HepG2 (cell line): ENCODE measurements at regions not wholly inside any gene's neighbourhood (a gene's known extent, or its start where the extent isn't known, plus 50 kb on each side); places are given as distances from the start of the nearest gene placed in this dataset.

Source experiments
- ATAC-seq: fragments of 200-7000 bp; cut with Tn5 transposase; 3 replicates; pipeline ENCODE4 v1.9.1; 2020; ENCODE audit warnings: mild to moderate bottlenecking, moderate library complexity
- BruUV-seq: library from RNA; stranded (reverse); fragments of 400-500 nt; replicated peaks from 2 replicates; lab custom pipeline; 2021; lab: Mats Ljungman, UMichigan
- CTCF ChIA-PET: fragments of 300-600 bp; formaldehyde crosslinking; extraction: SDS; loops from one replicate; lab custom pipeline; 2021; ENCODE audit warnings: low total read pairs, inconsistent platforms, low intra/inter-chr PET ratio; lab: Yijun Ruan, JAX
- POLR2A ChIA-PET: fragments of 350-600 bp; sonication (Branson Sonifier 250); formaldehyde crosslinking; loops from one replicate; lab custom pipeline; 2020; ENCODE audit warnings: antibody characterized with exemption, inconsistent platforms; lab: Yijun Ruan, JAX
- DNase-seq: peaks from one replicate; pipeline ENCODE4 v3.0.0-alpha.2; 2015; ENCODE audit warnings: low spot score
- FAIRE-seq: peaks from 3 replicates; lab custom pipeline; 2011; peaks lifted over from hg19 to GRCh38; lab: Jason Lieb, UNC
- H2AFZ ChIP-seq: one replicate; pipeline ENCODE4 v1.6.1; 2011; ENCODE audit warnings: low read length, inconsistent platforms
- H3K27ac ChIP-seq: fragments of 300-600 bp; 3 replicates; pipeline ENCODE4 v1.8.0; 2011; ENCODE audit warnings: mixed run types, mild to moderate bottlenecking, mixed read lengths, low read length, inconsistent platforms; ENCODE audit not compliant: insufficient read depth; ENCODE audit errors: extremely low read length
- H3K27me3 ChIP-seq, 2 experiments: fragments of 200-600 bp in 1 of 2; 2 replicates in 1 of 2; 3 replicates in 1 of 2; pipeline versions ENCODE4 v1.6.0 to v1.8.0; 2011; ENCODE audit warnings: low read length in 2 of 2, mild to moderate bottlenecking in 2 of 2, moderate library complexity in 2 of 2, inconsistent platforms in 1 of 2; ENCODE audit not compliant: insufficient read depth in 2 of 2, control insufficient read depth in 1 of 2
- H3K36me3 ChIP-seq, 2 experiments: fragments of 200-600 bp in 1 of 2; replicated peaks in 1 of 2; 2 replicates in 1 of 2; 3 replicates in 1 of 2; pipeline versions ENCODE4 v1.5.1 to v1.8.0; 2011; ENCODE audit warnings: low read length in 2 of 2, inconsistent platforms in 1 of 2; ENCODE audit not compliant: insufficient read depth in 2 of 2, control insufficient read depth in 1 of 2
- H3K4me1 ChIP-seq: 2 replicates; pipeline ENCODE4 v1.5.1; 2012; ENCODE audit warnings: low read length, inconsistent platforms; ENCODE audit not compliant: insufficient read depth
- H3K4me2 ChIP-seq: 2 replicates; pipeline ENCODE4 v1.6.0; 2011; ENCODE audit warnings: low read depth, low read length, inconsistent platforms
- H3K4me3 ChIP-seq, 3 experiments: fragments of 200-600 bp in 1 of 3; sonication (generic), shearing (Covaris generic) in 1 of 3; replicated peaks in 1 of 3; 2 replicates each; pipeline ENCODE4 v1.5.1; 2011 to 2016; ENCODE audit warnings: low read length in 3 of 3, inconsistent platforms in 2 of 3, low read depth in 2 of 3, mild to moderate bottlenecking in 2 of 3, control low read depth in 1 of 3, mixed read lengths in 1 of 3; ENCODE audit not compliant: insufficient read depth in 1 of 3
- H3K79me2 ChIP-seq: one replicate; pipeline ENCODE4 v1.6.1; 2011; ENCODE audit warnings: low read length, inconsistent platforms; ENCODE audit not compliant: insufficient read depth
- H3K9ac ChIP-seq: 2 replicates; pipeline ENCODE4 v1.6.0; 2011; ENCODE audit warnings: mild to moderate bottlenecking, low read depth, low read length, inconsistent platforms; ENCODE audit not compliant: insufficient read depth
- H3K9me3 ChIP-seq: 2 replicates; pipeline ENCODE4 v1.5.1; 2012; ENCODE audit warnings: mild to moderate bottlenecking, low read length
- H4K20me1 ChIP-seq: 2 replicates; pipeline ENCODE4 v1.6.0; 2011; ENCODE audit warnings: inconsistent platforms, mild to moderate bottlenecking, low read length, moderate library complexity; ENCODE audit not compliant: insufficient read depth
- NFKB2 ChIP-seq: sonication (generic); formaldehyde crosslinking; IDR thresholded peaks from 2 replicates; pipeline ENCODE4 v1.4.0; 2020; ENCODE audit warnings: missing genetic modification reagents, borderline replicate concordance
- PCBP1 ChIP-seq: fragments of 200-400 bp; formaldehyde crosslinking; IDR thresholded peaks from 2 replicates; pipeline ENCODE4 v1.6.1; 2017; ENCODE audit warnings: mild to moderate bottlenecking, low read depth, low read length, borderline replicate concordance
- SALL1 ChIP-seq: sonication (generic); formaldehyde crosslinking; IDR thresholded peaks from 2 replicates; pipeline ENCODE4 v1.8.0; 2022; ENCODE audit warnings: mild to moderate bottlenecking, missing genetic modification reagents
- ZNF317 ChIP-seq: sonication (generic); formaldehyde crosslinking; IDR thresholded peaks from 2 replicates; pipeline ENCODE4 v1.5.0; 2020; ENCODE audit warnings: mild to moderate bottlenecking, missing genetic modification reagents
- ZNF557 ChIP-seq: sonication (generic); formaldehyde crosslinking; IDR thresholded peaks from 2 replicates; pipeline ENCODE4 v1.4.0; 2020; ENCODE audit warnings: missing genetic modification reagents
- ZNF709 ChIP-seq: sonication (generic); formaldehyde crosslinking; IDR thresholded peaks from 2 replicates; pipeline ENCODE4 v1.5.0; 2020; ENCODE audit warnings: mild to moderate bottlenecking, missing genetic modification reagents
- WGBS: methylation state at CpG from one replicate; pipeline ENCODE4 v1.1.6; 2017; ENCODE audit warnings: low lambda C conversion rate; 5-methylcytosine and 5-hydroxymethylcytosine counted together
- in situ Hi-C: cut with HindIII; loops from 2 replicates; pipeline ENCODE4 v1.10.0; 2017; ENCODE audit warnings: low pct_unique_long_range_greater_than_20kb; ENCODE audit not compliant: extremely low pct_ligation_motif_present
- intact Hi-C: fragments of 100-400 bp; cut with micrococcal nuclease; formaldehyde crosslinking; loops from one replicate; pipeline ENCODE4 v1.10.0; 2022; ENCODE audit not compliant: unreplicated experiment
- TF ChIP-seq, protein P1 (sequence below): sonication (generic); formaldehyde crosslinking; conservative IDR thresholded peaks from 2 replicates; pipeline ENCODE4 v1.4.0; 2020; ENCODE audit warnings: missing genetic modification reagents
- TF ChIP-seq, protein P2 (sequence below): sonication (generic); formaldehyde crosslinking; IDR thresholded peaks from 2 replicates; pipeline ENCODE4 v1.5.1; 2020; ENCODE audit warnings: mild to moderate bottlenecking, missing genetic modification reagents, moderate library complexity

DNA sequence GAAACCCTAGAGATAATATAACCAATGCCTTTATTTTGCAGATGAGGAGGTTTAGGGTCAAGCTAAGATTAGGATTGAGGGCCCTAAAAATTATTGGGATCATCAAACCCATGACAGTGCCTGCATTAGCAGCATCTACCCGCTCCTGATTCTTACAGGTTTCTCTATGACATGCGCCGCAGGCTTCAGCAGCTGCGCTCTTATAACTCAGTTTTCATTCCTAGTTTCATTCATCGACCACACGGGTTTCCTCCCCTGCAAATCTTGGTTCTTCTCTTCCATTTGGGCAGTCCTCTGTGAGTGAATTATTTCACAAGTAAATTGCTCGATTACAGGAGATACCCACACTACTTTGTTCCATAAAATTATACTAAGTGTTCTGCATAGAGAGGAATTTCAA is 137.2 kb downstream of the SLC24A2 start:
- no peaks in the 10 kb centered on the region for H3K9me3 ChIP-seq
- no peak overlapping the region for H2AFZ ChIP-seq
- H3K79me2 ChIP-seq, result no peaks in the 10 kb centered on the region
- DNase-seq (no peak), FAIRE-seq (no peak), ATAC-seq (no peak)
- no peak overlapping the region for H3K27ac ChIP-seq
- WGBS, result 39% methylated on average over 7 of the region's 7 CpGs
- H3K4me2 ChIP-seq, result no peak overlapping the region
- no peak overlapping the region for H3K9ac ChIP-seq
- H3K36me3 ChIP-seq, result no peaks in the 10 kb centered on the region
- peaks cover 8% of the 10 kb centered on the region; the same call in 1 of the 2 replicates for H3K4me1 ChIP-seq
- CTCF ChIA-PET, result no interaction called here
- in situ Hi-C loops (no loop called here), intact Hi-C loops (no loop called here)
- POLR2A ChIA-PET, result no interaction called here
- no TSS peak for BruUV-seq
- H3K4me3 ChIP-seq, result no peak overlapping the region
- TF ChIP-seq, protein P1, sequence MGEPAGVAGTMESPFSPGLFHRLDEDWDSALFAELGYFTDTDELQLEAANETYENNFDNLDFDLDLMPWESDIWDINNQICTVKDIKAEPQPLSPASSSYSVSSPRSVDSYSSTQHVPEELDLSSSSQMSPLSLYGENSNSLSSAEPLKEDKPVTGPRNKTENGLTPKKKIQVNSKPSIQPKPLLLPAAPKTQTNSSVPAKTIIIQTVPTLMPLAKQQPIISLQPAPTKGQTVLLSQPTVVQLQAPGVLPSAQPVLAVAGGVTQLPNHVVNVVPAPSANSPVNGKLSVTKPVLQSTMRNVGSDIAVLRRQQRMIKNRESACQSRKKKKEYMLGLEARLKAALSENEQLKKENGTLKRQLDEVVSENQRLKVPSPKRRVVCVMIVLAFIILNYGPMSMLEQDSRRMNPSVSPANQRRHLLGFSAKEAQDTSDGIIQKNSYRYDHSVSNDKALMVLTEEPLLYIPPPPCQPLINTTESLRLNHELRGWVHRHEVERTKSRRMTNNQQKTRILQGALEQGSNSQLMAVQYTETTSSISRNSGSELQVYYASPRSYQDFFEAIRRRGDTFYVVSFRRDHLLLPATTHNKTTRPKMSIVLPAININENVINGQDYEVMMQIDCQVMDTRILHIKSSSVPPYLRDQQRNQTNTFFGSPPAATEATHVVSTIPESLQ (CRISPR knock-in tag), result no peak
- TF ChIP-seq, protein P2, sequence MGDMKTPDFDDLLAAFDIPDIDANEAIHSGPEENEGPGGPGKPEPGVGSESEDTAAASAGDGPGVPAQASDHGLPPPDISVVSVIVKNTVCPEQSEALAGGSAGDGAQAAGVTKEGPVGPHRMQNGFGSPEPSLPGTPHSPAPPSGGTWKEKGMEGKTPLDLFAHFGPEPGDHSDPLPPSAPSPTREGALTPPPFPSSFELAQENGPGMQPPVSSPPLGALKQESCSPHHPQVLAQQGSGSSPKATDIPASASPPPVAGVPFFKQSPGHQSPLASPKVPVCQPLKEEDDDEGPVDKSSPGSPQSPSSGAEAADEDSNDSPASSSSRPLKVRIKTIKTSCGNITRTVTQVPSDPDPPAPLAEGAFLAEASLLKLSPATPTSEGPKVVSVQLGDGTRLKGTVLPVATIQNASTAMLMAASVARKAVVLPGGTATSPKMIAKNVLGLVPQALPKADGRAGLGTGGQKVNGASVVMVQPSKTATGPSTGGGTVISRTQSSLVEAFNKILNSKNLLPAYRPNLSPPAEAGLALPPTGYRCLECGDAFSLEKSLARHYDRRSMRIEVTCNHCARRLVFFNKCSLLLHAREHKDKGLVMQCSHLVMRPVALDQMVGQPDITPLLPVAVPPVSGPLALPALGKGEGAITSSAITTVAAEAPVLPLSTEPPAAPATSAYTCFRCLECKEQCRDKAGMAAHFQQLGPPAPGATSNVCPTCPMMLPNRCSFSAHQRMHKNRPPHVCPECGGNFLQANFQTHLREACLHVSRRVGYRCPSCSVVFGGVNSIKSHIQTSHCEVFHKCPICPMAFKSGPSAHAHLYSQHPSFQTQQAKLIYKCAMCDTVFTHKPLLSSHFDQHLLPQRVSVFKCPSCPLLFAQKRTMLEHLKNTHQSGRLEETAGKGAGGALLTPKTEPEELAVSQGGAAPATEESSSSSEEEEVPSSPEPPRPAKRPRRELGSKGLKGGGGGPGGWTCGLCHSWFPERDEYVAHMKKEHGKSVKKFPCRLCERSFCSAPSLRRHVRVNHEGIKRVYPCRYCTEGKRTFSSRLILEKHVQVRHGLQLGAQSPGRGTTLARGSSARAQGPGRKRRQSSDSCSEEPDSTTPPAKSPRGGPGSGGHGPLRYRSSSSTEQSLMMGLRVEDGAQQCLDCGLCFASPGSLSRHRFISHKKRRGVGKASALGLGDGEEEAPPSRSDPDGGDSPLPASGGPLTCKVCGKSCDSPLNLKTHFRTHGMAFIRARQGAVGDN (CRISPR knock-in tag), result no peak
- TF ChIP-seq ZNF317 (CRISPR knock-in tag) (no peak), PCBP1 (no peak), NFKB2 (no peak), ZNF709 (no peak), ZNF557 (CRISPR knock-in tag) (no peak), SALL1 (no peak)
- H3K27me3 ChIP-seq, result no peaks in the 10 kb centered on the region
- no peaks in the 10 kb centered on the region for H4K20me1 ChIP-seq
